Erythroblast (primary cell): ENCODE measurements at regions not wholly inside any gene's neighbourhood (a gene's known extent, or its start where the extent isn't known, plus 50 kb on each side); places are given as distances from the start of the nearest gene placed in this dataset.
"Not testable (repeated sequence)": the region's sequence is repeated elsewhere in the genome, so short reads cannot be mapped to it uniquely, and the experiment has no call there.

ENCODE experiments used
- GATA1 ChIP-seq: IDR thresholded peaks from 2 replicates; pipeline ENCODE4 v1.6.1; 2011; ENCODE audit warnings: low read depth, mild to moderate bottlenecking, control low read depth, low read length, moderate library complexity
- POLR2A ChIP-seq: IDR thresholded peaks from 2 replicates; pipeline ENCODE4 v1.6.1; 2011; ENCODE audit warnings: mild to moderate bottlenecking, low read length

- not testable (repeated sequence) for TF ChIP-seq POLR2A, GATA1
Measured at GRCh38 chr20:28593383-28593782, 2664.1 kb upstream of the DEFB115 start.
